ENCODE measurements at regions not wholly inside any gene's neighbourhood (a gene's known extent, or its start where the extent isn't known, plus 50 kb on each side); places are given as distances from the start of the nearest gene placed in this dataset.
"Not testable (repeated sequence)": the region's sequence is repeated elsewhere in the genome, so short reads cannot be mapped to it uniquely, and the experiment has no call there.

DNA sequence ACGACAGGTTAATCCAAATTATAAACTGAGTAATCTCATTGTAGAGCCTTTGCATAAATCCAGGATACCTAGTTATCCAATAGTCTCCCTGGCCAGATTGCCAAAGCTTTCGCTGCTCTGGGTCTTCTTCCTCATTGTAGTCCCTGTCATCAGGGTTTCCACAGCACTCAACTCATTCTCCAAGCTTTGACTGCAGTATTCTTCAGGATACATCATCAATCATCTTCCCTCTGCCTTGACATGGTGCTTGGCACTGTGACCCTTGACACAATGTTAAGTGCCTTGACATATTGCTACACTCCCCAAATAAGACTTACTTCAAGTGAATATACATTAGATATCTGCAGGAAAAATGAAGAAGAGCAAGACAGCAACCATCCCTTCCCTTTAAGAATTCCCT lies 60.1 kb upstream of the RESF1 start:
- no peaks in the 10 kb centered on the region for H4K20me1 ChIP-seq (ENCODE audit: insufficient read depth, low read length)
- no peaks in the 10 kb centered on the region for H3K27me3 ChIP-seq (ENCODE audit: insufficient read depth, low read length, poor library complexity)
- H3K4me3 ChIP-seq (ENCODE audit: low read depth in 1 of 2, low read length in 2 of 2) = no peak overlapping the region
- H3K79me2 ChIP-seq (ENCODE audit: insufficient read depth, low read length) = no peaks in the 10 kb centered on the region
- H3K4me1 ChIP-seq (ENCODE audit: insufficient read depth, low read length) = peaks cover 39% of the 10 kb centered on the region
- DNase-seq (no peak), ATAC-seq (ENCODE audit: insufficient read depth, low read depth) (no peak)
- H3K9ac ChIP-seq (ENCODE audit: low read depth, low read length) = no peak overlapping the region
- peaks cover 53% of the 10 kb centered on the region for H3K9me3 ChIP-seq (ENCODE audit: insufficient read depth, low read length, severe bottlenecking)
- H2AFZ ChIP-seq (ENCODE audit: low read depth, low read length) = no peak overlapping the region
- peaks cover 18% of the 10 kb centered on the region; the same call in 1 of the 2 replicates for H3K36me3 ChIP-seq (ENCODE audit: insufficient read depth, low read length)
- peak overlapping the region; percentile 98 for H3K27ac ChIP-seq (ENCODE audit: low read length)
- no peak overlapping the region for H3K4me2 ChIP-seq (ENCODE audit: insufficient read depth, low read length)
- TF ChIP-seq, protein P1, sequence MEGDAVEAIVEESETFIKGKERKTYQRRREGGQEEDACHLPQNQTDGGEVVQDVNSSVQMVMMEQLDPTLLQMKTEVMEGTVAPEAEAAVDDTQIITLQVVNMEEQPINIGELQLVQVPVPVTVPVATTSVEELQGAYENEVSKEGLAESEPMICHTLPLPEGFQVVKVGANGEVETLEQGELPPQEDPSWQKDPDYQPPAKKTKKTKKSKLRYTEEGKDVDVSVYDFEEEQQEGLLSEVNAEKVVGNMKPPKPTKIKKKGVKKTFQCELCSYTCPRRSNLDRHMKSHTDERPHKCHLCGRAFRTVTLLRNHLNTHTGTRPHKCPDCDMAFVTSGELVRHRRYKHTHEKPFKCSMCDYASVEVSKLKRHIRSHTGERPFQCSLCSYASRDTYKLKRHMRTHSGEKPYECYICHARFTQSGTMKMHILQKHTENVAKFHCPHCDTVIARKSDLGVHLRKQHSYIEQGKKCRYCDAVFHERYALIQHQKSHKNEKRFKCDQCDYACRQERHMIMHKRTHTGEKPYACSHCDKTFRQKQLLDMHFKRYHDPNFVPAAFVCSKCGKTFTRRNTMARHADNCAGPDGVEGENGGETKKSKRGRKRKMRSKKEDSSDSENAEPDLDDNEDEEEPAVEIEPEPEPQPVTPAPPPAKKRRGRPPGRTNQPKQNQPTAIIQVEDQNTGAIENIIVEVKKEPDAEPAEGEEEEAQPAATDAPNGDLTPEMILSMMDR (IDR thresholded peaks at IDR 0.05; ENCODE audit: borderline replicate concordance, extremely low read depth, low read length, poor library complexity, severe bottlenecking) = no peak
- TF ChIP-seq EZH2 (IDR thresholded peaks at IDR 0.05; ENCODE audit: borderline replicate concordance, low read depth, low read length, severe bottlenecking) = no peak

DNA sequence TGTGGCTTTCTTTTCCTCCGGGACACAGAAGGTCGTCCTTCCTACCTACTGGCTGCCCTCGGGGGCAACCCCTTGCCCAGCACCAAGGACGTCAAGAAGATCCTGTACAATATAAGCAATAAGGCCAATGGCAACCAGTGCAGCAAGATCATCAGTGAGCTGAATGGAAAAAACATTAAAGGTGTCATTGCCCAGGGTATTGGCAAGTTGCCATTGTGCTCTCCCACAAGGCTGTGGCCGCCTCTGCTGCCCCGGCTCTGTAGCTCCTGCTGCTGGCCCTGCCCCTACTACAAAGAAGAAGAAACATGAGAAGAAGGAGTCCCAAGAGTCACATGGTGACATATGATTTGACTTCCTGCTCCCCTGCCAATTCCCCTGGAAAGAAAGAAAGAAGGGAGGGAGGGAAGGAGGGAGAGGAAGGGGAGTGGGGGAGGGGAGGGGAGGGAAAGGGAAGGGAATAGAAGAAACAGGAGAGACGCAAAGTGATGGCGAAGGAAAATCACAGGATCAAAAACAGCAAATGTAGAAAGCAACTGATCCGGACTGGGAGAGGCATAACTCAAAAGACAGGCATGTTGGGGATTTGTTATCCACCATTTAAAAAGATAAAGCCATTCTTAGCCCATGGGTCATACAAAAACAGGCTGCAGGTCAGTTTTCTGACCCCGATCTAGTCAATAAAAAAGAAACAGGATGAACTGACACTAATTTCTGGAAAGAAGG lies 61.3 kb upstream of the RESF1 start:
- H3K4me2 ChIP-seq (ENCODE audit: insufficient read depth, low read length) = peak overlapping the region; percentile 41
- DNase-seq = peak; percentile 54
- ATAC-seq (ENCODE audit: insufficient read depth, low read depth) = no peak
- H3K4me1 ChIP-seq (ENCODE audit: insufficient read depth, low read length) = peaks cover 39% of the 10 kb centered on the region
- no peaks in the 10 kb centered on the region for H4K20me1 ChIP-seq (ENCODE audit: insufficient read depth, low read length)
- TF ChIP-seq, protein P1 (IDR thresholded peaks at IDR 0.05; ENCODE audit: borderline replicate concordance, extremely low read depth, low read length, poor library complexity, severe bottlenecking) = no peak
- H2AFZ ChIP-seq (ENCODE audit: low read depth, low read length) = peak overlapping the region; percentile 17; the same call in 1 of the 2 replicates
- H3K27me3 ChIP-seq (ENCODE audit: insufficient read depth, low read length, poor library complexity) = no peaks in the 10 kb centered on the region
- peaks cover 59% of the 10 kb centered on the region for H3K9me3 ChIP-seq (ENCODE audit: insufficient read depth, low read length, severe bottlenecking)
- H3K79me2 ChIP-seq (ENCODE audit: insufficient read depth, low read length) = no peaks in the 10 kb centered on the region
- peak overlapping the region; percentile 98 for H3K27ac ChIP-seq (ENCODE audit: low read length)
- H3K36me3 ChIP-seq (ENCODE audit: insufficient read depth, low read length) = peaks cover 18% of the 10 kb centered on the region; the same call in 1 of the 2 replicates
- H3K9ac ChIP-seq (ENCODE audit: low read depth, low read length) = peak overlapping the region; percentile 49
- peak overlapping the region in 1 of 2 experiments; percentile 42; a peak in 2 of 4 replicates for H3K4me3 ChIP-seq (ENCODE audit: low read depth in 1 of 2, low read length in 2 of 2)

DNA sequence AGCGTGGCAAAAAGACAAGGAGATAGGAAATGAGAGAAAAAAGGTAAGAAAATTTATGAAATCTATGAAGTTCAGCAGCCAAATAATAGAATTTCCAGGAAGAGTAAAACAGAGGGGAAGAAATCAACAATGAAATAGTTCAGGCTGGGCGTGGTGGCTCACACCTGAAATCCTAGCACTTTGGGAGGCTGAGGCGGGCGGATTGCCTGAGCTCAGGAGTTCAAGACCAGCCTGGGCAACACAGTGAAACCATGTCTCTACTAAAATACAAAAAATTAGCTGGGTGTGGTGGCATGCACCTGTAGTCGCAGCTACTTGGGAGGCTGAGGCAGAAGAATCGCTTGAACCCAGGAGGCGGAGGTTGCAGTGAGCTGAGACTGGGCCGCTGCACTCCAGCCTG lies 62.1 kb upstream of the RESF1 start:
- Histone ChIP-seq H3K4me1 (ENCODE audit: insufficient read depth, low read length) (peaks cover 41% of the 10 kb centered on the region), H3K4me3 (ENCODE audit: low read depth in 1 of 2, low read length in 2 of 2) (peak overlapping the region in 1 of 2 experiments; percentile 42; a peak in 2 of 4 replicates), H3K9me3 (ENCODE audit: insufficient read depth, low read length, severe bottlenecking) (peaks cover 64% of the 10 kb centered on the region), H3K36me3 (ENCODE audit: insufficient read depth, low read length) (peaks cover 18% of the 10 kb centered on the region; the same call in 1 of the 2 replicates), H3K9ac (ENCODE audit: low read depth, low read length) (peak overlapping the region; percentile 49), H3K4me2 (ENCODE audit: insufficient read depth, low read length) (peak overlapping the region; percentile 41; the same call in 1 of the 2 replicates), H3K27ac (ENCODE audit: low read length) (peak overlapping the region; percentile 98)
- not testable (repeated sequence) for H2AFZ ChIP-seq (ENCODE audit: low read depth, low read length); H3K79me2 ChIP-seq (ENCODE audit: insufficient read depth, low read length); H4K20me1 ChIP-seq (ENCODE audit: insufficient read depth, low read length); H3K27me3 ChIP-seq (ENCODE audit: insufficient read depth, low read length, poor library complexity)
- DNase-seq (peak; percentile 54), ATAC-seq (ENCODE audit: insufficient read depth, low read depth) (peak; percentile 7; the same call in 1 of the 3 replicates)

DNA sequence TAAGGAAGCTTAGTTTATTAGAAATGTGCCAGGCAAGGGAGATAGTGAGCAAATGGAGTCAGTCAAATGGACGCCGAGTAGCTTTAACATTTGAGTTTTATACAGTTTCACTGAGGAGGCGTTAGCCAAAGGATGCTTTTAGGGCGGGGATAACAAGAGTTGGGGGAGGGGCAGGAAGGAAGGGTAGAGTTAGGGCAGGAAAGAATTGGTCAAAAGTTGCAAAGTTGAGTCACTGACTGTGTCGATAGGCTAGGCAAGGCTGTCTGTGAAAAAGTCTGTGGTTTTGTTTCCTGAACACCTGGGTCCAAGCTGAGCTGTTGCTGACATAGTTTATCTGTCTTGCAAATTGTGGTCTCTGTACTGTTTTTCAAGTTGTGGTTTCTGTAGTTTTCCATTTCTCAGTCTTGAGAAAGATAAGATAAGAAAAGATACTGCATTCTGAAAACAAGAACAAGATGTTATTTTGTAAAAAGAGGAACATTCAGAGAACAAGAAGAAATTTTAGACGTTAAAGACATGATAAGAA lies 62.6 kb upstream of the RESF1 start:
- H3K4me3 ChIP-seq (ENCODE audit: low read depth in 1 of 2, low read length in 2 of 2) = no peak overlapping the region
- H3K27me3 ChIP-seq (ENCODE audit: insufficient read depth, low read length, poor library complexity) = no peaks in the 10 kb centered on the region
- H2AFZ ChIP-seq (ENCODE audit: low read depth, low read length) = no peak overlapping the region
- H3K36me3 ChIP-seq (ENCODE audit: insufficient read depth, low read length) = peaks cover 18% of the 10 kb centered on the region; the same call in 1 of the 2 replicates
- peak; percentile 97 for ATAC-seq (ENCODE audit: insufficient read depth, low read depth)
- peak overlapping the region; percentile 98 for H3K27ac ChIP-seq (ENCODE audit: low read length)
- H3K79me2 ChIP-seq (ENCODE audit: insufficient read depth, low read length) = no peaks in the 10 kb centered on the region
- no peak for TF ChIP-seq EZH2 (IDR thresholded peaks at IDR 0.05; ENCODE audit: borderline replicate concordance, low read depth, low read length, severe bottlenecking)
- TF ChIP-seq, protein P1 (IDR thresholded peaks at IDR 0.05; ENCODE audit: borderline replicate concordance, extremely low read depth, low read length, poor library complexity, severe bottlenecking) = no peak
- peaks cover 63% of the 10 kb centered on the region for H3K9me3 ChIP-seq (ENCODE audit: insufficient read depth, low read length, severe bottlenecking)
- H3K4me2 ChIP-seq (ENCODE audit: insufficient read depth, low read length) = peak overlapping the region; percentile 21; the same call in 1 of the 2 replicates
- no peaks in the 10 kb centered on the region for H4K20me1 ChIP-seq (ENCODE audit: insufficient read depth, low read length)
- peak; percentile 96 for DNase-seq
- H3K4me1 ChIP-seq (ENCODE audit: insufficient read depth, low read length) = peaks cover 46% of the 10 kb centered on the region
- H3K9ac ChIP-seq (ENCODE audit: low read depth, low read length) = peak overlapping the region; percentile 60

Measured in DND-41 (cell line).